ENCODE measurements at regions not wholly inside any gene's neighbourhood (a gene's known extent, or its start where the extent isn't known, plus 50 kb on each side); places are given as distances from the start of the nearest gene placed in this dataset.

DNA sequence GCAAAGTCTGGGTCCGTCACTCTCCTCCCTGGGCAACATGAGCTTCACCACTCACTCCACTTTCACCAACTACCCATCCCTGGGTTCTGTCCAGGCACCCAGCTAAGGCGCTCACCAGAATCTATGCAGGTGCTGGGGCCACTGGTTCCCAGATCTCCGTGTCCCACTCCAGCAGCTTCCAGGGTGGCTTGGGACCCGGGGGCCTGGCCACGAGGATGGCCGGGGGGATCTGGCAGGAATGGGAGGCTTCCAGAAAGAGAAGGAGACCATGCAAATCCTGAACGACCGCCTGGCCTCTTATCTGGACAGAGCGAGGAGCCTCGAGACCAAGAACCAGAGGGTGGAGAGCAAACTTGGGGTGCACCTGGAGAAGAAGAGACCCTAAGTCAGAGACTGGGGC, 1611.0 kb upstream of the ACO1 start:
- TF ChIP-seq, protein P1, sequence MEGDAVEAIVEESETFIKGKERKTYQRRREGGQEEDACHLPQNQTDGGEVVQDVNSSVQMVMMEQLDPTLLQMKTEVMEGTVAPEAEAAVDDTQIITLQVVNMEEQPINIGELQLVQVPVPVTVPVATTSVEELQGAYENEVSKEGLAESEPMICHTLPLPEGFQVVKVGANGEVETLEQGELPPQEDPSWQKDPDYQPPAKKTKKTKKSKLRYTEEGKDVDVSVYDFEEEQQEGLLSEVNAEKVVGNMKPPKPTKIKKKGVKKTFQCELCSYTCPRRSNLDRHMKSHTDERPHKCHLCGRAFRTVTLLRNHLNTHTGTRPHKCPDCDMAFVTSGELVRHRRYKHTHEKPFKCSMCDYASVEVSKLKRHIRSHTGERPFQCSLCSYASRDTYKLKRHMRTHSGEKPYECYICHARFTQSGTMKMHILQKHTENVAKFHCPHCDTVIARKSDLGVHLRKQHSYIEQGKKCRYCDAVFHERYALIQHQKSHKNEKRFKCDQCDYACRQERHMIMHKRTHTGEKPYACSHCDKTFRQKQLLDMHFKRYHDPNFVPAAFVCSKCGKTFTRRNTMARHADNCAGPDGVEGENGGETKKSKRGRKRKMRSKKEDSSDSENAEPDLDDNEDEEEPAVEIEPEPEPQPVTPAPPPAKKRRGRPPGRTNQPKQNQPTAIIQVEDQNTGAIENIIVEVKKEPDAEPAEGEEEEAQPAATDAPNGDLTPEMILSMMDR (IDR thresholded peaks at IDR 0.05; ENCODE audit: low read length): no peak
- TF ChIP-seq EZH2 (IDR thresholded peaks at IDR 0.05; ENCODE audit: borderline replicate concordance, low read length): no peak
